A549 (cell line): ENCODE measurements at regions not wholly inside any gene's neighbourhood (a gene's known extent, or its start where the extent isn't known, plus 50 kb on each side); places are given as distances from the start of the nearest gene placed in this dataset.

Experiments used
- CEBPB ChIP-seq, 2 experiments: fragments of >200 bp in 1 of 2; sonication (Bioruptor Twin) in 1 of 2; formaldehyde crosslinking in 1 of 2; IDR thresholded peaks; 2 replicates each; pipeline ENCODE4 v1.6.1; 2012 to 2016
- CTCF ChIP-seq: fragments of >200 bp; sonication (Bioruptor Twin); formaldehyde crosslinking; IDR thresholded peaks from 3 replicates; pipeline ENCODE4 v1.5.1; 2016
- SMC3 ChIP-seq: fragments of >200 bp; sonication (Bioruptor Twin); formaldehyde crosslinking; IDR thresholded peaks from 3 replicates; pipeline ENCODE4 v1.6.1; 2018; ENCODE audit warnings: inconsistent platforms

- no peak for TF ChIP-seq CEBPB (IDR thresholded peaks at IDR 0.05)
- TF ChIP-seq CTCF: no peak
- no peak for TF ChIP-seq SMC3
Observed at GRCh38 chr16:56111100-56111499, 80.2 kb upstream of the GNAO1 start.
